HG02981 (cell line): ENCODE measurements at regions not wholly inside any gene's neighbourhood (a gene's known extent, or its start where the extent isn't known, plus 50 kb on each side); places are given as distances from the start of the nearest gene placed in this dataset.
A peak's percentile ranks its signal among the peaks of the same experiment; 100 is the strongest.
"Not testable (repeated sequence)": the region's sequence is repeated elsewhere in the genome, so short reads cannot be mapped to it uniquely, and the experiment has no call there.

Experiments used
- ATAC-seq: cut with Tn5 transposase; IDR thresholded peaks from one replicate; pipeline ENCODE4 v1.9.1; 2021; ENCODE audit warnings: mild to moderate bottlenecking, moderate library complexity; ENCODE audit not compliant: unreplicated experiment

- no peak for ATAC-seq
These were observed 248.9 kb downstream of the OSR1 start for GRCh38 chr2:19109518-19109917.

GRCh38 chr2:19106376-19106775 is 252.0 kb downstream of the OSR1 start:
- ATAC-seq, result no peak

GRCh38 chr2:19104503-19104902 is 253.9 kb downstream of the OSR1 start:
- ATAC-seq, result no peak

GRCh38 chr2:19102696-19103423 is 255.6 kb downstream of the OSR1 start:
- ATAC-seq, result no peak

- no peak for ATAC-seq
These were observed 256.5 kb downstream of the OSR1 start for GRCh38 chr2:19101968-19102367.

GRCh38 chr2:19100570-19100969 is 257.9 kb downstream of the OSR1 start:
- no peak for ATAC-seq

- no peak for ATAC-seq
These were observed 259.2 kb downstream of the OSR1 start for GRCh38 chr2:19099181-19099580.

- no peak for ATAC-seq
These were observed 259.8 kb downstream of the OSR1 start for GRCh38 chr2:19098467-19099160.

GRCh38 chr2:19089476-19089875 is 268.9 kb downstream of the OSR1 start:
- not testable (repeated sequence) for ATAC-seq

GRCh38 chr2:19086231-19086651 is 272.2 kb downstream of the OSR1 start:
- ATAC-seq, result no peak

- ATAC-seq, result no peak
These were observed 279.7 kb downstream of the OSR1 start for GRCh38 chr2:19078709-19079108.

- ATAC-seq, result no peak
These were observed 284.9 kb downstream of the OSR1 start for GRCh38 chr2:19073522-19073921.

- ATAC-seq, result no peak
These were observed 286.3 kb downstream of the OSR1 start for GRCh38 chr2:19072161-19072560.

- ATAC-seq, result no peak
These were observed 287.5 kb downstream of the OSR1 start for GRCh38 chr2:19070886-19071285.

- no peak for ATAC-seq
These were observed 290.2 kb downstream of the OSR1 start for GRCh38 chr2:19068206-19068605.

- no peak for ATAC-seq
These were observed 296.1 kb downstream of the OSR1 start for GRCh38 chr2:19062370-19062769.

- ATAC-seq, result no peak
These were observed 299.3 kb downstream of the OSR1 start for GRCh38 chr2:19059076-19059475.

GRCh38 chr2:19051203-19051831 is 307.1 kb downstream of the OSR1 start:
- no peak for ATAC-seq

GRCh38 chr2:19050354-19050753 is 308.1 kb downstream of the OSR1 start:
- no peak for ATAC-seq

GRCh38 chr2:19048593-19049266 is 309.7 kb downstream of the OSR1 start:
- ATAC-seq, result no peak

- ATAC-seq, result peak; percentile 95
These were observed 311.2 kb downstream of the OSR1 start for GRCh38 chr2:19046986-19047780.
